ENCODE measurements at regions not wholly inside any gene's neighbourhood (a gene's known extent, or its start where the extent isn't known, plus 50 kb on each side); places are given as distances from the start of the nearest gene placed in this dataset.

DNA sequence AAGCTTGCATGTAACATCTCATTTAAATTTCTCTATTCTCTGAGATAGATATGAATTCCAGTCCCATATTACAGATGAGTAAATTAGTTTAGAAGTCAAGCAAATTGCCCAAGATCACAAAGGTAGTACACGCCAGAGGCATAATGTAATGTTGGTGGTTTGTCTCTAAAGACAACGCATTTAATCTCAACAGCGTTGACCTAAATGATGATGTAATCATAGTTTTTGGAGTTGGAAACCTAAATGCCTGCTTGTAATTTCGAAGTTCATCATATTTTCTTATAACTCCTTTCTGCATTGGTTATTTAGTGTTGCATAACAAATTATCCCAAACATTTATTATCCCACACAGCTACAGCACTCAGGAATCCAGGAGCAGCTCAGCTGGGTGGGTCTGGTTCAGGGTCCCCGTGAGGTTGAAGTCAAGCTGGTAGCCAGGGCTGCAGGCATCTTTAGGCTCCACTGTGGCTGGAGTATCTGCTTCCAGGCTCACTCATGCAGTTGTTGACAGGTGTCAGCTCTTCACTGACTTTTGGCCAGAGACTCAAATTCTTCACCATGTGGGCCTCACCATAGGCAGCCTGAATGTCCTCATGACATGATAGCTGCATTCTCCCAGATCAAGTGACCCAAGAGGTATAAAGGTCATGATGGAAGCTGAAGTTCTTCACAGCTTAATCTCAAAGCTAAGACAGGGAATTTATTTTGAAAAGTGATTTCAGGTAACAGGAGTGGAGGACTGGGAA, 122.0 kb upstream of the SPTLC3 start:
- no peak overlapping the region for H3K4ac ChIP-seq (ENCODE audit: low read depth, low read length)
- no peaks in the 10 kb centered on the region for H3K4me1 ChIP-seq (ENCODE audit: insufficient read depth, low read length)
- no peak overlapping the region for H3K56ac ChIP-seq (ENCODE audit: insufficient read length, low read depth, low read length)
- H3K14ac ChIP-seq (ENCODE audit: insufficient read depth, low read length) = no peak overlapping the region
- H3K36me3 Mint-ChIP-seq (ENCODE audit: insufficient read depth in 1 of 3, low read depth in 3 of 3) = peaks cover 0 to 6% (median 5%) of the 10 kb centered on the region in 3 experiments; a peak in 3 of 7 replicates
- TF ChIP-seq, protein P1, sequence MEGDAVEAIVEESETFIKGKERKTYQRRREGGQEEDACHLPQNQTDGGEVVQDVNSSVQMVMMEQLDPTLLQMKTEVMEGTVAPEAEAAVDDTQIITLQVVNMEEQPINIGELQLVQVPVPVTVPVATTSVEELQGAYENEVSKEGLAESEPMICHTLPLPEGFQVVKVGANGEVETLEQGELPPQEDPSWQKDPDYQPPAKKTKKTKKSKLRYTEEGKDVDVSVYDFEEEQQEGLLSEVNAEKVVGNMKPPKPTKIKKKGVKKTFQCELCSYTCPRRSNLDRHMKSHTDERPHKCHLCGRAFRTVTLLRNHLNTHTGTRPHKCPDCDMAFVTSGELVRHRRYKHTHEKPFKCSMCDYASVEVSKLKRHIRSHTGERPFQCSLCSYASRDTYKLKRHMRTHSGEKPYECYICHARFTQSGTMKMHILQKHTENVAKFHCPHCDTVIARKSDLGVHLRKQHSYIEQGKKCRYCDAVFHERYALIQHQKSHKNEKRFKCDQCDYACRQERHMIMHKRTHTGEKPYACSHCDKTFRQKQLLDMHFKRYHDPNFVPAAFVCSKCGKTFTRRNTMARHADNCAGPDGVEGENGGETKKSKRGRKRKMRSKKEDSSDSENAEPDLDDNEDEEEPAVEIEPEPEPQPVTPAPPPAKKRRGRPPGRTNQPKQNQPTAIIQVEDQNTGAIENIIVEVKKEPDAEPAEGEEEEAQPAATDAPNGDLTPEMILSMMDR (conservative IDR thresholded peaks at IDR 0.05) = no peak
- no peaks in the 10 kb centered on the region for H3K9me3 ChIP-seq (ENCODE audit: control insufficient read depth, low read depth, low read length)
- H3K27ac Mint-ChIP-seq = no peak overlapping the region
- H3K27me3 ChIP-seq (ENCODE audit: insufficient read depth, low read length) = no peaks in the 10 kb centered on the region
- H3K27me3 Mint-ChIP-seq (ENCODE audit: low read depth) = no peaks in the 10 kb centered on the region
- H3T11ph ChIP-seq (ENCODE audit: low read length) = no peak overlapping the region
- H2BK12ac ChIP-seq (ENCODE audit: insufficient read length, low read depth, low read length) = no peak overlapping the region
- H3K18ac ChIP-seq (ENCODE audit: insufficient read length, low read depth, low read length) = no peak overlapping the region
- no peak overlapping the region for H3K4me3 Mint-ChIP-seq
- H3K27ac ChIP-seq (ENCODE audit: insufficient read length, low read depth, low read length) = no peak overlapping the region
- no peak overlapping the region for H3K23ac ChIP-seq (ENCODE audit: insufficient read length, low read depth, low read length)
- no peak overlapping the region for H2AFZ ChIP-seq (ENCODE audit: low read length)
- H3K79me2 ChIP-seq (ENCODE audit: insufficient read depth, low read length) = no peaks in the 10 kb centered on the region
- DNase-seq = no peak
- no peak overlapping the region for H3K9ac ChIP-seq (ENCODE audit: extremely low read depth, insufficient read length, low read length)
- H2BK15ac ChIP-seq (ENCODE audit: low read depth, low read length) = no peak overlapping the region
- no peak overlapping the region for H2BK120ac ChIP-seq (ENCODE audit: low read depth, low read length, poor library complexity, severe bottlenecking)
- WGBS (ENCODE audit: extremely low coverage, insufficient read length, low lambda C conversion rate) = no CpG with 5 or more reads among the region's 5 CpGs
- no peaks in the 10 kb centered on the region for H3K79me1 ChIP-seq (ENCODE audit: insufficient read depth, low read depth, low read length, poor library complexity, severe bottlenecking)
- H4K8ac ChIP-seq (replicated peaks; ENCODE audit: insufficient read length, low read depth, low read length) = no peak overlapping the region
- no peaks in the 10 kb centered on the region for H4K20me1 ChIP-seq (ENCODE audit: control insufficient read depth, insufficient read depth, insufficient read length)
- no peak overlapping the region for H4K91ac ChIP-seq (ENCODE audit: insufficient read length, low read depth, low read length)
- H2AK5ac ChIP-seq (ENCODE audit: insufficient read length, low read length) = no peak overlapping the region
- H4K5ac ChIP-seq (ENCODE audit: insufficient read length, low read depth, low read length) = no peak overlapping the region
- H3K4me1 Mint-ChIP-seq = no peaks in the 10 kb centered on the region
- no peaks in the 10 kb centered on the region for H3K23me2 ChIP-seq (ENCODE audit: insufficient read length, low read depth, low read length, poor library complexity, severe bottlenecking)
- no peak overlapping the region for H2BK20ac ChIP-seq (ENCODE audit: low read depth, low read length, poor library complexity, severe bottlenecking)
- H3K9me3 Mint-ChIP-seq = peaks cover 5 to 8% of the 10 kb centered on the region in 2 experiments; a peak in 4 of 5 replicates
- no peak overlapping the region for H3K4me2 ChIP-seq (ENCODE audit: insufficient read depth, insufficient read length, low read length)
- no peak overlapping the region for H2BK5ac ChIP-seq (ENCODE audit: insufficient read length, low read length)
